PFSK-1 (cell line): ENCODE measurements at regions not wholly inside any gene's neighbourhood (a gene's known extent, or its start where the extent isn't known, plus 50 kb on each side); places are given as distances from the start of the nearest gene placed in this dataset.

Experiments
- POLR2AphosphoS5 ChIP-seq: IDR thresholded peaks from 2 replicates; pipeline ENCODE4 v1.6.1; 2012; ENCODE audit warnings: low read depth, mild to moderate bottlenecking, control low read depth, low read length, moderate library complexity
- TAF1 ChIP-seq: IDR thresholded peaks from 2 replicates; pipeline ENCODE4 v1.6.1; 2012; ENCODE audit warnings: low read length, control low read depth, borderline replicate concordance; ENCODE audit not compliant: insufficient read depth

- TF ChIP-seq POLR2AphosphoS5 (no peak), TAF1 (no peak)
Measured at GRCh38 chr4:23388699-23389395, 501.0 kb downstream of the PPARGC1A start.
